Activated naive CD8-positive, alpha-beta T cell treated with anti-CD3 and anti-CD28 coated beads, Interleukin-2, amount 50 U/mL, for 24 hours (primary cell): ENCODE measurements at regions not wholly inside any gene's neighbourhood (a gene's known extent, or its start where the extent isn't known, plus 50 kb on each side); places are given as distances from the start of the nearest gene placed in this dataset.

ENCODE experiments used
- ATAC-seq: fragments of 150-1000 bp; cut with Tn5 transposase; one replicate; pipeline ENCODE4 v1.10.0; 2021
- DNase-seq: peaks from one replicate; pipeline ENCODE4 v3.0.0; 2021
- H3K27ac Mint-ChIP-seq: one replicate; pipeline ENCODE4 v1.8.0; 2021; ENCODE audit warnings: mild to moderate bottlenecking, mixed read lengths
- H3K27me3 Mint-ChIP-seq: one replicate; pipeline ENCODE4 v1.8.0; 2021; ENCODE audit warnings: mixed read lengths
- H3K36me3 Mint-ChIP-seq: one replicate; pipeline ENCODE4 v1.8.0; 2021; ENCODE audit warnings: low read depth, mixed read lengths
- H3K4me1 Mint-ChIP-seq: one replicate; pipeline ENCODE4 v1.8.0; 2021; ENCODE audit warnings: mixed read lengths
- H3K4me3 Mint-ChIP-seq: one replicate; pipeline ENCODE4 v1.8.0; 2021; ENCODE audit warnings: mild to moderate bottlenecking, moderate library complexity, mixed read lengths
- H3K9me3 Mint-ChIP-seq: one replicate; pipeline ENCODE4 v1.8.0; 2021; ENCODE audit warnings: mixed read lengths

DNA sequence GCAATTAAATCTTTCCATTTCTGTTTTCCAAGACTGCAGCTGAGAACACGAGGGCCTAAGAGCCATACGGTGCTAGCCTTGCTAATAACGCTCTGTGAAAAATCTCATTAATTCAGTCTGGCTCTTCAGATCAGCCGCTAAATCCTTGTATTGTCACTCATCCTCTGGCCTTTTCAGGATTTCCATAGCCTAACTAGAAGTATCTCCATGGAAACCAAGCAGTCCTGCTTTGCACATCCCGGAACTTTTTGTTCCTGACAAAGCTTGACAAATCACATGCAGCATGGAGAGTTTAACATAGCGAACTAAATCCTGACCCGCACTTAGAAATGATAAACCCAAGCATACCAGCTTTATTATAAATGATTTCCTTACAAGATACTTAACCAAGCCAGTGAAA, 383.7 kb downstream of the CD83 start:
- Mint-ChIP-seq H3K9me3 (peaks cover 5% of the 10 kb centered on the region), H3K4me1 (peaks cover 2% of the 10 kb centered on the region), H3K4me3 (no peak overlapping the region), H3K27ac (no peak overlapping the region), H3K36me3 (peaks cover 3% of the 10 kb centered on the region), H3K27me3 (peaks cover 1% of the 10 kb centered on the region)
- DNase-seq (no peak), ATAC-seq (no peak)

DNA sequence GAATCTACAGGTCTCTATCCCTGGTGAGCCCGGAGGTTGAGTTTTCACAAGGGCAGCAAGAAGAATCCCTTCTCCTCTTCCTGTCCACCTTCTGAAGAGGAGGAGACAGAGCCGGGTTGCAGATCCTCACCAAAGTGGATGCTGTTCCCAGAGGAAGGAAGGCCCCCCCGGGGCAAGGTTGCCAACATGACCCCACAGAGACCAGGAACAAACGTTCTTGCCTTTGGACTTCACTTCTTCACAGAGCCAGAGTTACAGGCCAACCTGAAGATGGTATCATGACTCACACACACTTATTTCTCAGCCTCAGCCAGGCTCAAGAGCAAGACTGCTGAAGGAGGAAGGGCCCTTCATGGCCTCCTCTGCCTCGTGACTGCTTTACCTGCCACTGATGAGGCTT, 384.3 kb downstream of the CD83 start:
- H3K4me3 Mint-ChIP-seq, result no peak overlapping the region
- H3K9me3 Mint-ChIP-seq, result no peaks in the 10 kb centered on the region
- no peak overlapping the region for H3K27ac Mint-ChIP-seq
- H3K4me1 Mint-ChIP-seq, result peaks cover 6% of the 10 kb centered on the region
- no peak for DNase-seq
- ATAC-seq, result no peak
- H3K27me3 Mint-ChIP-seq, result peaks cover 1% of the 10 kb centered on the region
- no peaks in the 10 kb centered on the region for H3K36me3 Mint-ChIP-seq

DNA sequence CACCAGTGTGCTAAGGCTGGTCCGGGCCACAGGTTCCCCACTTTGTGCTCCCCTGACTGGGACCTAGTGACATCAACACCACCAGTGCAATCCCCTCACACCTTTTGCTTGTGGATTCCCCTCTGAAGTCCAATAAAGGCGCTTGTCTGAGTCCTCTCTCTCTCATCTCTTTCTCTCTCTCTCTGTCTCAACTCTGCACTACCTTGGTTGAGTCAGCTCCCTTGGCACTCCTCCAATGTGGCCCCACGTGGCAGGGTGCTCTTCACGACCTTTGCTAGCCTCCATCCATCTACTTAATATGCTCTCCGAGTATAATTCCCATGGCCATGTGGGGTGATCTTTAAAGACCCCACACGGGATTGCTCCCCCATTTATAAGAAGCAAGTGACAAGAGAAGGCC, 385.0 kb downstream of the CD83 start:
- ATAC-seq, result no peak
- Mint-ChIP-seq H3K4me1 (peaks cover 9% of the 10 kb centered on the region), H3K27ac (no peak overlapping the region), H3K9me3 (no peaks in the 10 kb centered on the region), H3K27me3 (peaks cover 1% of the 10 kb centered on the region), H3K36me3 (no peaks in the 10 kb centered on the region), H3K4me3 (no peak overlapping the region)
- DNase-seq, result no peak

GRCh38 chr6:14505401-14505800, 387.8 kb downstream of the CD83 start:
- Mint-ChIP-seq H3K4me3 (no peak overlapping the region), H3K4me1 (peaks cover 13% of the 10 kb centered on the region), H3K9me3 (no peaks in the 10 kb centered on the region), H3K36me3 (no peaks in the 10 kb centered on the region), H3K27ac (no peak overlapping the region), H3K27me3 (no peaks in the 10 kb centered on the region)
- no peak for ATAC-seq
- DNase-seq, result no peak

DNA sequence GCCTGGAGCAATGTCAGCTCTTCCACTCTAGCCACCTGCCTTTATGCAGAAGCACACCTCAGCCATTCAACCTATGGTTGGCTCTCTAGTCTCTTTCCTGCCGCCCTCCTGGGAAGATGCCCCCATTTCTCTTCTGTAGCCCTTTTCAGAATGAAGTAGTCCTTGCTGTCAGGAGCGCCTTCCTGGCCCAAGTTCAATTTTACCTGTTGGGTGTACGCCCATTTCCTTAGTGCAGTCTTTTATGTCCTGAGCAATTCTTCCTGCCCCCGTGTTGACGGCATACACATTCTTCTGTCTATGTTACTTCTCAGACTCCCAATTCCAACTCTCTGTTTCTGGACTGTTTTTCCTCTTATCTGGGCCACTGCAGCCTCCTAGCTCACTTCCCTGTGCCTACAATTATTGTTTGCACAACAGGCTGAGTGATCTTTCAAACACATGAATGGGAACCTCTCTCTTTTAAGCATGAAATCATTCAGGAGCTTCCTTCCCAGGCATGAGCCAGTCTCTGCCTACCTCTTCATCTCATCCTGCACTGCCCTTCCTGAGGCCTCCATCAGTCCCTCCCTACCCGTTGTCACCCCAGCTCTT, 389.2 kb downstream of the CD83 start:
- Mint-ChIP-seq H3K27me3 (no peaks in the 10 kb centered on the region), H3K4me1 (peaks cover 13% of the 10 kb centered on the region), H3K27ac (no peak overlapping the region), H3K36me3 (no peaks in the 10 kb centered on the region), H3K4me3 (no peak overlapping the region), H3K9me3 (no peaks in the 10 kb centered on the region)
- DNase-seq (no peak), ATAC-seq (no peak)

GRCh38 chr6:14509120-14509519, 391.5 kb downstream of the CD83 start:
- H3K27ac Mint-ChIP-seq, result no peak overlapping the region
- no peak for ATAC-seq
- H3K9me3 Mint-ChIP-seq, result no peaks in the 10 kb centered on the region

DNA sequence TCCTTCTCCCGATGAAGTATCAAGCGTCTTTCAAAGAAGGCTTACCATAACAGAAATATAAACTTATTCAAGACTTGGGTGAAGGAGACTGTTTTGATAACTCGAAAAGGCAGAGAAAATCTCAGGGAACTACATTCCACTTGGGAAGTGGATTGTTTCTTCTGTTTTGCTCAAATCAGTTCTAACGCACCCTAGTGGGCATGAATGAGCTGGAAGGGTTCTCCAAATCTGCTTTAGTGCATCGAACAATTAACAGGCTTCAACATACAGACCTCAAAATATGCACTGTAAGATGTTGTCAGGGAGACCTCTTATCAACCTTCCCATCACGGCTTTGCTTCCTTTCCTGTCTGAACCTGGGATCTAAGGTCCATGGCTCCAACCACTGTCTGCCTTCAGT, 392.5 kb downstream of the CD83 start:
- no peak overlapping the region for H3K4me3 Mint-ChIP-seq
- no peaks in the 10 kb centered on the region for H3K36me3 Mint-ChIP-seq
- H3K27me3 Mint-ChIP-seq, result peaks cover 4% of the 10 kb centered on the region
- no peaks in the 10 kb centered on the region for H3K9me3 Mint-ChIP-seq
- no peak overlapping the region for H3K27ac Mint-ChIP-seq
- DNase-seq, result no peak
- ATAC-seq, result no peak
- H3K4me1 Mint-ChIP-seq, result peaks cover 14% of the 10 kb centered on the region

More at GRCh38 chr6:14509120-14509519, 391.5 kb downstream of the CD83 start:
- Mint-ChIP-seq H3K4me3 (no peak overlapping the region), H3K27me3 (peaks cover 4% of the 10 kb centered on the region), H3K4me1 (peaks cover 14% of the 10 kb centered on the region), H3K36me3 (no peaks in the 10 kb centered on the region)
- no peak for DNase-seq

GRCh38 chr6:14511061-14511586, 393.6 kb downstream of the CD83 start:
- Mint-ChIP-seq H3K9me3 (no peaks in the 10 kb centered on the region), H3K27me3 (peaks cover 4% of the 10 kb centered on the region), H3K4me1 (peaks cover 14% of the 10 kb centered on the region), H3K4me3 (no peak overlapping the region), H3K27ac (no peak overlapping the region), H3K36me3 (no peaks in the 10 kb centered on the region)
- ATAC-seq (no peak), DNase-seq (no peak)

DNA sequence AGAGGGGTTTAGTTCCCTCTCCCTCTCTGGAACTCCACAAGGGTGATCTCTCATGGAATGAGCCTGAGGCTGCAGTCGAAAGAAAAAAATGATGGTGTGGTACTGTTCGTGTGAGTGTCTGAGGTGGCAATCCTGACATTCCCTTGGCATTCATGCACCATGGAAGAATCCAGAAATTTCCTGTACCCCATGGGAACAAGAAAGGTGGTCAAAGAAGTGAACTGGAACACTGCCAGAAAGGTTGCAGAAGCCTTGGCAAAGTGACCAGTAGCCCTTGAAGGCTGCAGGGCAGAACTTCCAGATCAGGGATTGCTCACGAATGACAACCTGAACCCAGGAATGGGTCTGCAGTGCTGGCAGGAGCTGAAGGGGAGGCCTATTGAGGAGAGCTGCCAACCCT, 394.7 kb downstream of the CD83 start:
- Mint-ChIP-seq H3K27me3 (peaks cover 4% of the 10 kb centered on the region), H3K36me3 (no peaks in the 10 kb centered on the region), H3K9me3 (no peaks in the 10 kb centered on the region), H3K27ac (no peak overlapping the region), H3K4me3 (no peak overlapping the region), H3K4me1 (peaks cover 6% of the 10 kb centered on the region)
- ATAC-seq (no peak), DNase-seq (no peak)

- no peak overlapping the region for H3K27ac Mint-ChIP-seq
- ATAC-seq (no peak), DNase-seq (no peak)
- peaks cover 2% of the 10 kb centered on the region for H3K4me1 Mint-ChIP-seq
- H3K36me3 Mint-ChIP-seq, result no peaks in the 10 kb centered on the region
- H3K27me3 Mint-ChIP-seq, result peaks cover 4% of the 10 kb centered on the region
- H3K9me3 Mint-ChIP-seq, result no peaks in the 10 kb centered on the region
- H3K4me3 Mint-ChIP-seq, result no peak overlapping the region
Observed at GRCh38 chr6:14513496-14514393, 396.2 kb downstream of the CD83 start.

DNA sequence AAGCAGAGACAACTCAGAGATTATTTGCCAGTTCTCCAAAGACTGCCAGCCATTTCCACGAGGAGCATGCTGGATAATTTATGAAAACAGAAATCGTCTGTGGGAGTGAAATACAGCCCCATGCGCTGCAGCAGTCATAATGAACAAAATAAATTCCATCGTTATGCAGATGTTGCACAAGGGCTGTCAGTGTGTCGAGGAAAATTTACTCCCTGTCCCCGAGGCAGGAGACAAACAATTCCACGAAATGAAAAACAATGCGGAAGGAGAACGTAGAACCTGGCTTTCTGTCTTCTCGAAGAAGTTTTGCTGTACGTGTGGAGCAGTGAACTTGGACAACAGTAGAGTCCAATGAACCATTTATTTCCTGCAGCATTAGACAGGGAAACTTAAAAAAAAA, 399.4 kb downstream of the CD83 start:
- no peak overlapping the region for H3K27ac Mint-ChIP-seq
- H3K9me3 Mint-ChIP-seq, result no peaks in the 10 kb centered on the region
- no peak overlapping the region for H3K4me3 Mint-ChIP-seq
- peaks cover 2% of the 10 kb centered on the region for H3K4me1 Mint-ChIP-seq
- DNase-seq (no peak), ATAC-seq (no peak)
- H3K36me3 Mint-ChIP-seq, result no peaks in the 10 kb centered on the region
- peaks cover 4% of the 10 kb centered on the region for H3K27me3 Mint-ChIP-seq

DNA sequence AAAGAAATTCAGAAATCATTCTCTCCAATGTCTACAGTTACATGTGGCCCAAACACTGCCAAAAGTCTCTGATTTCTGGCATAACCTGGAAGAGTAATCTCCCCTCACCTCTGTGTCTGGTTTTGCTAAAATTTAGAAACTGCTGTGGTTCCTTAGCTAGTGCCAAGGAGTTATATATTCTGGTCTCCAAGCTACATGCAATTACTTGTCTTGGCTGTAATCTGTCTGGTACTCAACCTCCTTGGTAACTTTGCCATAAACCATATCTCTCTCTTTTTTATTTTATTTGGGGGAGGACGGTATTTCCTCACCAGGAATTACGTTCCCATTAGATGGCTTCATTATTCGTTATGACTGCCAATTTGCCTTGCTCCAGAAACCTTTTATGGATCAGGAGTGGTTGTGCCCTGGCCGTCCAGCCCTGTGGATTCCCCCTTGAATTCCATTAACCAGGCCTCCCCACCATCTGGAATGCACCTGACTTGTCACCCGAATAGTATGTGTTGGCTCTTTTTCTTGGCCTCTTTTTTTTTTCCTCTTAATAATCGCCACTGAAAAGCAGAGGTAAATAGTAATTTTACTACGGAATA, 400.0 kb downstream of the CD83 start:
- H3K27ac Mint-ChIP-seq, result no peak overlapping the region
- H3K4me3 Mint-ChIP-seq, result no peak overlapping the region
- DNase-seq (no peak), ATAC-seq (no peak)
- no peaks in the 10 kb centered on the region for H3K9me3 Mint-ChIP-seq
- peaks cover 2% of the 10 kb centered on the region for H3K4me1 Mint-ChIP-seq
- H3K36me3 Mint-ChIP-seq, result no peaks in the 10 kb centered on the region
- H3K27me3 Mint-ChIP-seq, result peaks cover 4% of the 10 kb centered on the region

DNA sequence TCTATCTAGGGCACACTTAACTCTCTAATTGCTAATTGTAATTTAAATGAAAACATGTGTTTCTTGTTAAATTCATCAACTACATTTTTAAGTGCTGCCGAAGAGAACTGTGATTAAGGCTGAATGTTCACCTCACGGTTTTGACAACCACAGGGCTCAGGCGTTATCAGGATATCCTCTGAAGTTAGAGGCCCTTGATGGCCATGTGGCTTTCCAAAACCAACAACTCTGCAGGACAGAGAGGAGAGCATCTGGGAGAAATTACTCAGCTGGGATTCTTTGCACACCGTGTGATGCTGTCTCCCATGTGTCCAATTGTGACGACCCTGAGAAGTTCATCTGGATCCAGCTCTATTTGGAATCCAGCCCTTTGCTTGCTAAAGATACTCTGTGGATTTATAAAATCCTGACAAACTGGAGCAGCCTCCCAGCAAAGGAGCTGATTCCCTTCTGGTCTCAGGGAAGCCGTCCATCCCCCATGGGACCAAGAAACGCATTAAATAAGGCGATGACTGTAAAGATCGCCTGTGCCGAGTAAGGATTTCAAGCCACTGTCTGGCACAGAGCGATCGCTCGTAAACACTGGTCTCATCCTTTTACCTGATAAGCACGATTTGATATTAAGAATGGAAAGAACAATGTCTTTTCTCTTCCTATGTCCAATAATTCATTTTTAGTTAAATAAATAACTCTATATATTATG, 401.1 kb downstream of the CD83 start:
- H3K27me3 Mint-ChIP-seq, result peaks cover 2% of the 10 kb centered on the region
- DNase-seq, result no peak
- H3K27ac Mint-ChIP-seq, result no peak overlapping the region
- no peak overlapping the region for H3K4me3 Mint-ChIP-seq
- no peaks in the 10 kb centered on the region for H3K4me1 Mint-ChIP-seq
- H3K9me3 Mint-ChIP-seq, result no peaks in the 10 kb centered on the region
- H3K36me3 Mint-ChIP-seq, result no peaks in the 10 kb centered on the region
- ATAC-seq, result no peak

- no peak overlapping the region for H3K27ac Mint-ChIP-seq
- no peaks in the 10 kb centered on the region for H3K4me1 Mint-ChIP-seq
- H3K36me3 Mint-ChIP-seq, result no peaks in the 10 kb centered on the region
- DNase-seq, result no peak
- ATAC-seq, result no peak
- no peak overlapping the region for H3K4me3 Mint-ChIP-seq
- no peaks in the 10 kb centered on the region for H3K27me3 Mint-ChIP-seq
- H3K9me3 Mint-ChIP-seq, result no peaks in the 10 kb centered on the region
Observed at GRCh38 chr6:14520029-14520428, 402.5 kb downstream of the CD83 start.
